H1 (cell line): ENCODE measurements at regions not wholly inside any gene's neighbourhood (a gene's known extent, or its start where the extent isn't known, plus 50 kb on each side); places are given as distances from the start of the nearest gene placed in this dataset.

Experiments
- CTCF ChIA-PET: fragments of 300-600 bp; sonication (Branson Sonifier 250); formaldehyde crosslinking; loops from one replicate; lab custom pipeline; 2021; ENCODE audit not compliant: partially characterized antibody; lab: Charles Lee
- POLR2A ChIA-PET: fragments of 300-600 bp; sonication (Branson Sonifier 250); formaldehyde crosslinking; loops from one replicate; lab custom pipeline; 2021; ENCODE audit warnings: inconsistent platforms; ENCODE audit not compliant: partially characterized antibody; lab: Charles Lee
- DNase-seq, 2 experiments: peaks; one replicate each; pipeline versions ENCODE4 v3.0.0 to v3.0.0-alpha.2; 2010 to 2022; ENCODE audit warnings: low spot score in 2 of 2, low read depth in 1 of 2, mixed read lengths in 1 of 2
- FAIRE-seq: peaks from 2 replicates; lab custom pipeline; 2011; peaks lifted over from hg19 to GRCh38; lab: Jason Lieb, UNC
- H2AFZ ChIP-seq: 2 replicates; pipeline ENCODE4 v1.8.1; 2012; ENCODE audit warnings: low read length, inconsistent platforms
- H2AK5ac ChIP-seq: 2 replicates; pipeline ENCODE4 v1.6.1; 2013; ENCODE audit warnings: low read depth, low read length
- H2BK120ac ChIP-seq: replicated peaks from 2 replicates; pipeline ENCODE3; 2013; ENCODE audit warnings: low read depth, low read length, inconsistent platforms
- H2BK12ac ChIP-seq: 2 replicates; pipeline ENCODE4 v1.6.1; 2013; ENCODE audit warnings: low read depth, low read length
- H2BK15ac ChIP-seq: 2 replicates; pipeline ENCODE4 v1.6.1; 2013; ENCODE audit warnings: low read length
- H2BK20ac ChIP-seq: 2 replicates; pipeline ENCODE4 v1.6.1; 2013; ENCODE audit warnings: low read length
- H2BK5ac ChIP-seq: 2 replicates; pipeline ENCODE4 v1.6.1; 2013; ENCODE audit warnings: low read depth, low read length
- H3K14ac ChIP-seq: 2 replicates; pipeline ENCODE4 v1.6.1; 2013; ENCODE audit warnings: inconsistent platforms; ENCODE audit not compliant: insufficient read length
- H3K18ac ChIP-seq: 2 replicates; pipeline ENCODE4 v1.6.1; 2013; ENCODE audit warnings: low read length; ENCODE audit errors: extremely low read depth
- H3K23ac ChIP-seq: 2 replicates; pipeline ENCODE4 v1.6.1; 2013; ENCODE audit warnings: inconsistent platforms; ENCODE audit not compliant: insufficient read length
- H3K23me2 ChIP-seq: 2 replicates; pipeline ENCODE4 v1.6.1; 2013; ENCODE audit warnings: low read depth, low read length
- H3K27ac ChIP-seq: 2 replicates; pipeline ENCODE4 v1.6.1; 2011; ENCODE audit warnings: low read depth, low read length, inconsistent platforms
- H3K27me3 ChIP-seq, 4 experiments: replicated peaks in 1 of 4; 1 replicate in 1 of 4; 2 replicates in 3 of 4; pipeline versions ENCODE4 v1.6.1 to v1.8.1; 2011 to 2013; ENCODE audit warnings: low read length in 3 of 4, mild to moderate bottlenecking in 3 of 4, inconsistent platforms in 2 of 4, mixed read lengths in 2 of 4, moderate library complexity in 1 of 4; ENCODE audit not compliant: control insufficient read depth in 3 of 4, insufficient read depth in 3 of 4; ENCODE audit errors: extremely low read depth in 1 of 4
- H3K36me3 ChIP-seq, 4 experiments: 2 replicates each; pipeline versions ENCODE4 v1.6.1 to v1.8.1; 2011 to 2013; ENCODE audit warnings: mild to moderate bottlenecking in 4 of 4, low read length in 3 of 4, moderate library complexity in 2 of 4, control low read depth in 1 of 4, inconsistent platforms in 1 of 4; ENCODE audit not compliant: insufficient read depth in 4 of 4, control insufficient read depth in 2 of 4
- H3K4ac ChIP-seq: replicated peaks from 2 replicates; pipeline ENCODE3; 2013; ENCODE audit warnings: low read length, low read depth, mixed read lengths, inconsistent platforms; ENCODE audit not compliant: insufficient read length
- H3K4me1 ChIP-seq, 4 experiments: replicated peaks in 1 of 4; 1 replicate in 1 of 4; 2 replicates in 3 of 4; pipeline versions ENCODE4 v1.6.1 to v1.8.1; 2011 to 2013; ENCODE audit warnings: low read length in 3 of 4, inconsistent platforms in 2 of 4, mixed read lengths in 1 of 4; ENCODE audit not compliant: insufficient read depth in 4 of 4, control insufficient read depth in 3 of 4
- H3K4me2 ChIP-seq, 2 experiments: 2 replicates each; pipeline versions ENCODE4 v1.6.1 to v1.8.1; 2011 to 2013; ENCODE audit warnings: low read depth in 2 of 2, low read length in 2 of 2, control low read depth in 1 of 2, inconsistent platforms in 1 of 2, mild to moderate bottlenecking in 1 of 2; ENCODE audit not compliant: insufficient read depth in 1 of 2
- H3K4me3 ChIP-seq, 4 experiments: fragments of 200-600, 300-600 bp in 1 of 4; sonication (generic), shearing (Covaris generic), sonication (Bioruptor Twin) in 1 of 4; 2 replicates each; pipeline versions ENCODE4 v1.5.1 to v1.8.1; 2011 to 2016; ENCODE audit warnings: low read length in 4 of 4, low read depth in 3 of 4, control low read depth in 2 of 4, inconsistent platforms in 2 of 4, mild to moderate bottlenecking in 2 of 4, mixed read lengths in 1 of 4, moderate library complexity in 1 of 4; ENCODE audit not compliant: insufficient read depth in 2 of 4; ENCODE audit errors: extremely low read depth in 1 of 4
- H3K56ac ChIP-seq: replicated peaks from 2 replicates; pipeline ENCODE3; 2013; ENCODE audit warnings: low read depth, mild to moderate bottlenecking, mixed read lengths, low read length, inconsistent platforms; ENCODE audit not compliant: insufficient read length
- H3K79me1 ChIP-seq: 2 replicates; pipeline ENCODE4 v1.6.1; 2013; ENCODE audit warnings: low read depth, low read length, control low read depth
- H3K79me2 ChIP-seq, 2 experiments: 2 replicates each; pipeline versions ENCODE4 v1.6.1 to v1.8.1; 2012 to 2013; ENCODE audit warnings: low read length in 2 of 2, mild to moderate bottlenecking in 2 of 2, inconsistent platforms in 1 of 2; ENCODE audit not compliant: insufficient read depth in 2 of 2, control insufficient read depth in 1 of 2
- H3K9ac ChIP-seq, 4 experiments: replicated peaks in 1 of 4; 1 replicate in 1 of 4; 2 replicates in 3 of 4; pipeline versions ENCODE4 v1.6.1 to v1.8.1; 2011 to 2013; ENCODE audit warnings: low read depth in 3 of 4, low read length in 3 of 4, control low read depth in 2 of 4, mild to moderate bottlenecking in 2 of 4, moderate library complexity in 2 of 4, inconsistent platforms in 1 of 4; ENCODE audit errors: extremely low read depth in 1 of 4
- H3K9me3 ChIP-seq, 2 experiments: 2 replicates each; pipeline versions ENCODE4 v1.6.1 to v1.8.1; 2012 to 2013; ENCODE audit warnings: mild to moderate bottlenecking in 2 of 2, moderate library complexity in 2 of 2, control low read depth in 1 of 2, inconsistent platforms in 1 of 2, low read depth in 1 of 2, low read length in 1 of 2, mixed read lengths in 1 of 2; ENCODE audit not compliant: insufficient read depth in 2 of 2
- H4K20me1 ChIP-seq, 2 experiments: replicated peaks in 1 of 2; 2 replicates each; pipeline versions ENCODE3 to v1.8.1; 2011 to 2013; ENCODE audit warnings: inconsistent platforms in 2 of 2, low read length in 2 of 2, mild to moderate bottlenecking in 1 of 2; ENCODE audit not compliant: insufficient read depth in 2 of 2, control insufficient read depth in 1 of 2
- H4K5ac ChIP-seq: 2 replicates; pipeline ENCODE4 v1.6.1; 2013; ENCODE audit warnings: low read length, low read depth, mixed read lengths, inconsistent platforms; ENCODE audit not compliant: insufficient read length
- H4K8ac ChIP-seq: 2 replicates; pipeline ENCODE4 v1.8.0; 2013; ENCODE audit warnings: mild to moderate bottlenecking, moderate library complexity, low read length, inconsistent platforms; ENCODE audit not compliant: insufficient read depth; ENCODE audit errors: extremely low read depth
- H4K91ac ChIP-seq: replicated peaks from 2 replicates; pipeline ENCODE3; 2013; ENCODE audit warnings: low read length, mixed read lengths, inconsistent platforms; ENCODE audit not compliant: insufficient read length
- BCL11A ChIP-seq, 2 experiments: IDR thresholded peaks; one replicate each; pipeline ENCODE4 v1.6.1; 2011; ENCODE audit warnings: low read depth in 2 of 2, low read length in 2 of 2, mild to moderate bottlenecking in 2 of 2
- CEBPB ChIP-seq: IDR thresholded peaks from 2 replicates; pipeline ENCODE4 v1.6.1; 2012; ENCODE audit warnings: low read depth, low read length
- KDM1A ChIP-seq: fragments of 200-600, 300-600 bp; sonication (generic); IDR thresholded peaks from 2 replicates; pipeline ENCODE4 v1.7.1; 2016; ENCODE audit warnings: mild to moderate bottlenecking, low read length, borderline replicate concordance
- WGBS, 2 experiments: shearing (Covaris generic) in 1 of 2; methylation state at CpG; one replicate each; pipeline versions ENCODE4 v1.1.6 to v1.1.7; 2013 to 2015; ENCODE audit warnings: low lambda C conversion rate in 2 of 2, mixed read lengths in 2 of 2, inconsistent platforms in 1 of 2, low coverage in 1 of 2, missing lambda C conversion rate in 1 of 2; ENCODE audit not compliant: insufficient replicate concordance in 2 of 2, insufficient coverage in 1 of 2, insufficient read length in 1 of 2; ENCODE audit errors: extremely low coverage in 1 of 2, missing lambda C conversion rate in 1 of 2; 5-methylcytosine and 5-hydroxymethylcytosine counted together

- H3K4ac ChIP-seq: no peak overlapping the region
- H3K23me2 ChIP-seq: no peaks in the 10 kb centered on the region
- H3K9ac ChIP-seq: no peak overlapping the region
- TF ChIP-seq BCL11A (IDR thresholded peaks at IDR 0.05; ENCODE audit: low read depth in 2 of 2, low read length in 2 of 2) (no peak), KDM1A (no peak), CEBPB (no peak)
- no peak for FAIRE-seq
- 0 out of 7 replicates have a peak, but pooled peaks cover 0 to 4% (median 0%) of the 10 kb centered on the region in 4 experiments for H3K4me1 ChIP-seq
- H3K56ac ChIP-seq: no peak overlapping the region
- H3K79me1 ChIP-seq: no peaks in the 10 kb centered on the region
- CTCF ChIA-PET: interaction anchor here (1.2 kb wide), 1 partner anchor 967 kb away, joined by 3 read pairs; no protein-coding TSS in a partner anchor
- WGBS, 2 experiments: 100% methylated on average over 1 of the region's 1 CpG; no CpG with 5 or more reads in 1 of the 2 experiments
- no peak overlapping the region for H2BK120ac ChIP-seq
- H3K18ac ChIP-seq: no peak overlapping the region
- no peak overlapping the region for H2BK20ac ChIP-seq
- no peaks in the 10 kb centered on the region for H3K27me3 ChIP-seq
- DNase-seq: no peak
- H2AK5ac ChIP-seq: no peak overlapping the region
- H4K8ac ChIP-seq: no peak overlapping the region
- no peaks in the 10 kb centered on the region for H3K79me2 ChIP-seq
- no peak overlapping the region for H3K23ac ChIP-seq
- H4K5ac ChIP-seq: no peak overlapping the region
- H4K91ac ChIP-seq: no peak overlapping the region
- no peak overlapping the region for H3K14ac ChIP-seq
- H2AFZ ChIP-seq: no peak overlapping the region
- no peaks in the 10 kb centered on the region for H4K20me1 ChIP-seq
- no peaks in the 10 kb centered on the region for H3K9me3 ChIP-seq
- H2BK5ac ChIP-seq: no peak overlapping the region
- H3K4me3 ChIP-seq: no peak overlapping the region
- no peaks in the 10 kb centered on the region for H3K36me3 ChIP-seq
- H3K27ac ChIP-seq: no peak overlapping the region
- no peak overlapping the region for H2BK12ac ChIP-seq
- POLR2A ChIA-PET: no interaction called here
- H3K4me2 ChIP-seq: no peak overlapping the region
- no peak overlapping the region for H2BK15ac ChIP-seq
These were observed 544.6 kb upstream of the ZEB2 start for GRCh38 chr2:145064511-145064910.
